IMR-90 (cell line): ENCODE measurements at regions not wholly inside any gene's neighbourhood (a gene's known extent, or its start where the extent isn't known, plus 50 kb on each side); places are given as distances from the start of the nearest gene placed in this dataset.
A peak's percentile ranks its signal among the peaks of the same experiment; 100 is the strongest.

ENCODE experiments used
- ATAC-seq: fragments of 200-7000 bp; cut with Tn5 transposase; 2 replicates; pipeline ENCODE4 v1.9.1; 2020; ENCODE audit warnings: low read depth, mild to moderate bottlenecking, moderate library complexity
- BruUV-seq: library from RNA; stranded (reverse); fragments of 400-500 nt; replicated peaks from 2 replicates; lab custom pipeline; 2021; lab: Mats Ljungman, UMichigan
- CTCF ChIA-PET: fragments of 300-600 bp; formaldehyde crosslinking; extraction: SDS; loops from one replicate; lab custom pipeline; 2021; ENCODE audit warnings: antibody characterized with exemption; lab: Yijun Ruan, JAX
- POLR2A ChIA-PET: fragments of 300-600 bp; sonication (Branson Sonifier 250); formaldehyde crosslinking; loops from one replicate; lab custom pipeline; 2022; ENCODE audit warnings: antibody characterized with exemption; ENCODE audit not compliant: unreplicated experiment; lab: Charles Lee
- DNase-seq: peaks from one replicate; pipeline ENCODE4 v3.0.0; 2013
- H2AFZ ChIP-seq: replicated peaks from 2 replicates; pipeline ENCODE3; 2013; ENCODE audit warnings: low read length, mild to moderate bottlenecking; ENCODE audit not compliant: poor library complexity
- H2AK5ac ChIP-seq: 2 replicates; pipeline ENCODE4 v1.6.1; 2013; ENCODE audit warnings: low read depth, low read length, inconsistent platforms
- H2AK9ac ChIP-seq: replicated peaks from 2 replicates; pipeline ENCODE3; 2013; ENCODE audit warnings: mild to moderate bottlenecking, low read depth, low read length, moderate library complexity; ENCODE audit not compliant: poor library complexity
- H2BK120ac ChIP-seq: 2 replicates; pipeline ENCODE4 v1.6.1; 2013; ENCODE audit warnings: low read depth, low read length, inconsistent platforms
- H2BK15ac ChIP-seq: 3 replicates; pipeline ENCODE4 v1.6.1; 2013; ENCODE audit warnings: low read depth, low read length, inconsistent platforms
- H2BK20ac ChIP-seq: 2 replicates; pipeline ENCODE4 v1.6.1; 2013; ENCODE audit warnings: low read depth, mild to moderate bottlenecking, inconsistent platforms, low read length, moderate library complexity
- H2BK5ac ChIP-seq: 2 replicates; pipeline ENCODE4 v1.6.1; 2013; ENCODE audit warnings: mild to moderate bottlenecking, low read depth, low read length, inconsistent platforms; ENCODE audit not compliant: poor library complexity, severe bottlenecking
- H3K14ac ChIP-seq: replicated peaks from 2 replicates; pipeline ENCODE4 v1.6.1; 2013; ENCODE audit warnings: low read depth, low read length, inconsistent platforms
- H3K18ac ChIP-seq: 2 replicates; pipeline ENCODE4 v1.6.1; 2013; ENCODE audit warnings: low read depth, low read length, control low read depth
- H3K23ac ChIP-seq: 2 replicates; pipeline ENCODE4 v1.6.1; 2013; ENCODE audit warnings: low read depth, low read length, inconsistent platforms
- H3K27ac ChIP-seq: 2 replicates; pipeline ENCODE4 v1.5.1; 2013; ENCODE audit warnings: mild to moderate bottlenecking, control low read depth, low read length; ENCODE audit not compliant: insufficient read depth
- H3K27me3 ChIP-seq: 2 replicates; pipeline ENCODE4 v1.6.1; 2013; ENCODE audit warnings: low read length; ENCODE audit not compliant: control insufficient read depth, insufficient read depth
- H3K36me3 ChIP-seq: 2 replicates; pipeline ENCODE4 v1.6.1; 2013; ENCODE audit warnings: low read length, mixed read lengths; ENCODE audit not compliant: control insufficient read depth, insufficient read depth
- H3K4ac ChIP-seq: 2 replicates; pipeline ENCODE4 v1.6.1; 2013; ENCODE audit warnings: low read depth, low read length, inconsistent platforms
- H3K4me1 ChIP-seq: 2 replicates; pipeline ENCODE4 v1.6.1; 2013; ENCODE audit warnings: low read length, mixed read lengths; ENCODE audit not compliant: control insufficient read depth, insufficient read depth
- H3K4me2 ChIP-seq: 2 replicates; pipeline ENCODE4 v1.6.1; 2013; ENCODE audit warnings: low read depth, mild to moderate bottlenecking, control low read depth, low read length, moderate library complexity
- H3K4me3 ChIP-seq: 2 replicates; pipeline ENCODE4 v1.5.1; 2013; ENCODE audit warnings: low read depth, mild to moderate bottlenecking, control low read depth, low read length, moderate library complexity; ENCODE audit not compliant: insufficient read depth
- H3K56ac ChIP-seq: 2 replicates; pipeline ENCODE4 v1.6.1; 2013; ENCODE audit warnings: low read length, inconsistent platforms; ENCODE audit not compliant: insufficient read depth; ENCODE audit errors: extremely low read depth
- H3K79me1 ChIP-seq, 2 experiments: 2 replicates each; pipeline ENCODE4 v1.6.1; 2013; ENCODE audit warnings: low read length in 2 of 2, inconsistent platforms in 1 of 2, low read depth in 1 of 2
- H3K9ac ChIP-seq: 2 replicates; pipeline ENCODE4 v1.6.1; 2013; ENCODE audit warnings: low read depth, low read length, control low read depth
- H3K9me1 ChIP-seq: 2 replicates; pipeline ENCODE4 v1.6.1; 2013; ENCODE audit warnings: low read length, inconsistent platforms; ENCODE audit not compliant: insufficient read depth
- H3K9me3 ChIP-seq: 2 replicates; pipeline ENCODE4 v1.6.1; 2013; ENCODE audit warnings: low read length; ENCODE audit not compliant: control insufficient read depth, insufficient read depth
- H4K20me1 ChIP-seq: 2 replicates; pipeline ENCODE4 v1.6.1; 2013; ENCODE audit warnings: low read length, inconsistent platforms; ENCODE audit not compliant: insufficient read depth
- H4K5ac ChIP-seq: 2 replicates; pipeline ENCODE4 v1.6.1; 2013; ENCODE audit warnings: mild to moderate bottlenecking, low read depth, low read length, control low read depth
- H4K8ac ChIP-seq, 2 experiments: 2 replicates each; pipeline ENCODE4 v1.6.1; 2013; ENCODE audit warnings: low read depth in 2 of 2, low read length in 2 of 2, control low read depth in 1 of 2, inconsistent platforms in 1 of 2
- H4K91ac ChIP-seq: 2 replicates; pipeline ENCODE4 v1.6.1; 2013; ENCODE audit warnings: low read depth, low read length, inconsistent platforms; ENCODE audit not compliant: insufficient read depth
- BHLHE40 ChIP-seq: fragments of 150-350 bp; IDR thresholded peaks from 2 replicates; pipeline ENCODE4 v1.6.1; 2016; ENCODE audit warnings: mild to moderate bottlenecking, low read depth, low read length
- CEBPB ChIP-seq: IDR thresholded peaks from 2 replicates; pipeline ENCODE4 v1.6.1; 2012; ENCODE audit warnings: low read depth, low read length, improper control_type of control experiment
- CHD1 ChIP-seq: IDR thresholded peaks from 2 replicates; pipeline ENCODE4 v1.6.1; 2012; ENCODE audit warnings: low read depth, low read length, improper control_type of control experiment
- FOS ChIP-seq: fragments of 150-350 bp; IDR thresholded peaks from 2 replicates; pipeline ENCODE4 v1.6.1; 2016; ENCODE audit warnings: low read depth, low read length
- MAFK ChIP-seq: IDR thresholded peaks from 2 replicates; pipeline ENCODE4 v1.6.1; 2012; ENCODE audit warnings: low read depth, low read length, improper control_type of control experiment
- MAZ ChIP-seq: IDR thresholded peaks from 2 replicates; pipeline ENCODE4 v1.6.1; 2012; ENCODE audit warnings: low read depth, mild to moderate bottlenecking, low read length, improper control_type of control experiment, moderate library complexity, borderline replicate concordance
- MXI1 ChIP-seq: IDR thresholded peaks from 2 replicates; pipeline ENCODE4 v1.6.1; 2012; ENCODE audit warnings: low read depth, mild to moderate bottlenecking, low read length, moderate library complexity, borderline replicate concordance
- NFE2L2 ChIP-seq: fragments of 150-350 bp; IDR thresholded peaks from 2 replicates; pipeline ENCODE4 v1.6.1; 2016; ENCODE audit warnings: low read depth, mild to moderate bottlenecking, low read length
- POLR2A ChIP-seq: IDR thresholded peaks from 2 replicates; pipeline ENCODE4 v1.6.1; 2012; ENCODE audit warnings: mild to moderate bottlenecking, low read depth, low read length
- RAD21 ChIP-seq: IDR thresholded peaks from 2 replicates; pipeline ENCODE4 v1.6.1; 2012; ENCODE audit warnings: low read length, improper control_type of control experiment
- RCOR1 ChIP-seq: IDR thresholded peaks from 2 replicates; pipeline ENCODE4 v1.6.1; 2012; ENCODE audit warnings: mild to moderate bottlenecking, low read length, improper control_type of control experiment; ENCODE audit not compliant: insufficient replicate concordance
- RFX5 ChIP-seq: IDR thresholded peaks from 2 replicates; pipeline ENCODE4 v1.8.0; 2012; ENCODE audit warnings: low read depth, mild to moderate bottlenecking, low read length, moderate library complexity
- SMC3 ChIP-seq: fragments of 150-350 bp; IDR thresholded peaks from 2 replicates; pipeline ENCODE4 v1.6.1; 2016; ENCODE audit warnings: low read depth, mild to moderate bottlenecking, antibody characterized with exemption, low read length, moderate library complexity
- WGBS, 2 experiments: methylation state at CpG; one replicate each; pipeline versions ENCODE4 v1.1.5 to v1.1.7; 2013; ENCODE audit warnings: missing lambda C conversion rate in 2 of 2; ENCODE audit not compliant: insufficient read length in 1 of 2; ENCODE audit errors: extremely low coverage in 2 of 2; 5-methylcytosine and 5-hydroxymethylcytosine counted together
- dilution Hi-C: fragments of 300-500 bp; cut with HindIII; formaldehyde crosslinking; loops from one replicate; pipeline ENCODE4 v1.14.3; 2018; ENCODE audit warnings: low sequenced_read_pairs; ENCODE audit not compliant: unreplicated experiment
- in situ Hi-C: fragments of 300-500 bp; cut with MboI; formaldehyde crosslinking; loops from 3 replicates; pipeline ENCODE4 v1.14.3; 2019; ENCODE audit warnings: low sequenced_read_pairs, inconsistent platforms, mixed read lengths
- intact Hi-C: fragments of 100-400 bp; cut with micrococcal nuclease; formaldehyde crosslinking; loops from 2 replicates; pipeline ENCODE4 v1.10.0; 2022
- TF ChIP-seq, protein P1 (sequence below): conservative IDR thresholded peaks from 2 replicates; pipeline ENCODE4 v1.5.1; 2012; ENCODE audit warnings: mild to moderate bottlenecking, low read depth, low read length, improper control_type of control experiment
- TF ChIP-seq, protein P2 (sequence below): fragments of 150-350 bp; IDR thresholded peaks from 2 replicates; pipeline ENCODE4 v1.6.1; 2016; ENCODE audit warnings: low read depth, mild to moderate bottlenecking, low read length, moderate library complexity, borderline replicate concordance

DNA sequence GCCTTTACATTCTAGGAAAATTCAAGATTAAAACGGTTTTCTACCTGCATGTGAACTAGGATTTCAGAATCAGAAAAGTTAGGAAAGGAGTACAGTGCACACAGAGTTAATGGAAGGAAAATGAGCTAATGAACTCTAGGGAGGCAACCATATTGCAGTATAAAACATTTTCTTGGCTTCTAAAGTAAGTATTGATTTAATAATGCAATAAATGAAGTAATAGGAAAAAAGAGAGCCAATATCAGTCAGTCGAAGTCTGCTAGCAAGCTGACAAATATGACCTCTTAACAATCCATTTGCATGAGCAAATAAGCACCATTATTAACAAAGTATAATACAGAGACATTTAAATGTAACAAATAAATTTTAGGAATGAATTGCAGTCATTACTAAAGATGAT, 80.2 kb upstream of the COL3A1 start:
- DNase-seq: no peak

More for the DNA sequence above, 80.2 kb upstream of the COL3A1 start:
- Histone ChIP-seq H2AK5ac (no peak overlapping the region), H3K4me3 (no peak overlapping the region), H3K4me1 (peaks cover 4% of the 10 kb centered on the region), H3K79me1 (no peaks in the 10 kb centered on the region), H3K23ac (no peak overlapping the region), H3K27me3 (no peaks in the 10 kb centered on the region), H3K4me2 (no peak overlapping the region), H2BK15ac (no peak overlapping the region), H3K36me3 (no peaks in the 10 kb centered on the region), H4K5ac (no peak overlapping the region), H3K9me3 (peaks cover 7% of the 10 kb centered on the region), H2AFZ (no peak overlapping the region), H3K4ac (no peak overlapping the region), H3K56ac (no peak overlapping the region), H2BK120ac (no peak overlapping the region), H3K14ac (no peak overlapping the region), H2BK5ac (no peak overlapping the region), H3K9ac (no peak overlapping the region), H2BK20ac (no peak overlapping the region), H3K27ac (no peak overlapping the region), H3K18ac (peak overlapping the region; percentile 47), H4K20me1 (no peaks in the 10 kb centered on the region), H2AK9ac (no peak overlapping the region), H4K91ac (no peak overlapping the region), H3K9me1 (no peaks in the 10 kb centered on the region), H4K8ac (no peak overlapping the region)
- in situ Hi-C loops (no loop called here), intact Hi-C loops (no loop called here), dilution Hi-C loops (no loop called here)
- ChIA-PET POLR2A (no interaction called here), CTCF (no interaction called here)
- WGBS, 2 experiments: no CpG with 5 or more reads among the region's 2 CpGs
- TF ChIP-seq RAD21 (no peak), MAZ (no peak), MAFK (no peak), CEBPB (no peak), POLR2A (no peak), NFE2L2 (no peak), RCOR1 (no peak), FOS (no peak), MXI1 (no peak), CHD1 (no peak), RFX5 (no peak), SMC3 (no peak), BHLHE40 (no peak)
- TF ChIP-seq, protein P1, sequence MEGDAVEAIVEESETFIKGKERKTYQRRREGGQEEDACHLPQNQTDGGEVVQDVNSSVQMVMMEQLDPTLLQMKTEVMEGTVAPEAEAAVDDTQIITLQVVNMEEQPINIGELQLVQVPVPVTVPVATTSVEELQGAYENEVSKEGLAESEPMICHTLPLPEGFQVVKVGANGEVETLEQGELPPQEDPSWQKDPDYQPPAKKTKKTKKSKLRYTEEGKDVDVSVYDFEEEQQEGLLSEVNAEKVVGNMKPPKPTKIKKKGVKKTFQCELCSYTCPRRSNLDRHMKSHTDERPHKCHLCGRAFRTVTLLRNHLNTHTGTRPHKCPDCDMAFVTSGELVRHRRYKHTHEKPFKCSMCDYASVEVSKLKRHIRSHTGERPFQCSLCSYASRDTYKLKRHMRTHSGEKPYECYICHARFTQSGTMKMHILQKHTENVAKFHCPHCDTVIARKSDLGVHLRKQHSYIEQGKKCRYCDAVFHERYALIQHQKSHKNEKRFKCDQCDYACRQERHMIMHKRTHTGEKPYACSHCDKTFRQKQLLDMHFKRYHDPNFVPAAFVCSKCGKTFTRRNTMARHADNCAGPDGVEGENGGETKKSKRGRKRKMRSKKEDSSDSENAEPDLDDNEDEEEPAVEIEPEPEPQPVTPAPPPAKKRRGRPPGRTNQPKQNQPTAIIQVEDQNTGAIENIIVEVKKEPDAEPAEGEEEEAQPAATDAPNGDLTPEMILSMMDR: no peak
- TF ChIP-seq, protein P2, sequence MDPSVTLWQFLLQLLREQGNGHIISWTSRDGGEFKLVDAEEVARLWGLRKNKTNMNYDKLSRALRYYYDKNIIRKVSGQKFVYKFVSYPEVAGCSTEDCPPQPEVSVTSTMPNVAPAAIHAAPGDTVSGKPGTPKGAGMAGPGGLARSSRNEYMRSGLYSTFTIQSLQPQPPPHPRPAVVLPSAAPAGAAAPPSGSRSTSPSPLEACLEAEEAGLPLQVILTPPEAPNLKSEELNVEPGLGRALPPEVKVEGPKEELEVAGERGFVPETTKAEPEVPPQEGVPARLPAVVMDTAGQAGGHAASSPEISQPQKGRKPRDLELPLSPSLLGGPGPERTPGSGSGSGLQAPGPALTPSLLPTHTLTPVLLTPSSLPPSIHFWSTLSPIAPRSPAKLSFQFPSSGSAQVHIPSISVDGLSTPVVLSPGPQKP: no peak
- ATAC-seq: no peak
- BruUV-seq: no TSS peak
